SJCRH30 (cell line): ENCODE measurements at regions not wholly inside any gene's neighbourhood (a gene's known extent, or its start where the extent isn't known, plus 50 kb on each side); places are given as distances from the start of the nearest gene placed in this dataset.

Experiments
- DNase-seq, 2 experiments: peaks; one replicate each; pipeline ENCODE4 v3.0.0-alpha.2; 2015 to 2020
- H3K27ac ChIP-seq: fragments of 250-450 bp; sonication (Bioruptor Pico); 2 replicates; pipeline ENCODE4 v1.5.1; 2020; ENCODE audit warnings: mild to moderate bottlenecking, moderate library complexity
- H3K27me3 ChIP-seq: fragments of 250-450 bp; sonication (Bioruptor Pico); 2 replicates; pipeline ENCODE4 v1.5.1; 2020; ENCODE audit warnings: mild to moderate bottlenecking, moderate library complexity
- H3K36me3 ChIP-seq: fragments of 250-450 bp; sonication (Bioruptor Pico); 2 replicates; pipeline ENCODE4 v1.5.1; 2020; ENCODE audit warnings: mild to moderate bottlenecking, moderate library complexity
- H3K4me1 ChIP-seq: fragments of 250-450 bp; sonication (Bioruptor Pico); 2 replicates; pipeline ENCODE4 v1.5.1; 2020; ENCODE audit warnings: mild to moderate bottlenecking, moderate library complexity
- H3K4me3 ChIP-seq: fragments of 250-450 bp; sonication (Bioruptor Pico); 2 replicates; pipeline ENCODE4 v1.5.1; 2020; ENCODE audit warnings: mild to moderate bottlenecking, moderate library complexity
- H3K9me3 ChIP-seq: fragments of 250-450 bp; sonication (Bioruptor Pico); replicated peaks from 2 replicates; pipeline ENCODE4 v1.5.1; 2020; ENCODE audit warnings: mild to moderate bottlenecking, moderate library complexity

DNA sequence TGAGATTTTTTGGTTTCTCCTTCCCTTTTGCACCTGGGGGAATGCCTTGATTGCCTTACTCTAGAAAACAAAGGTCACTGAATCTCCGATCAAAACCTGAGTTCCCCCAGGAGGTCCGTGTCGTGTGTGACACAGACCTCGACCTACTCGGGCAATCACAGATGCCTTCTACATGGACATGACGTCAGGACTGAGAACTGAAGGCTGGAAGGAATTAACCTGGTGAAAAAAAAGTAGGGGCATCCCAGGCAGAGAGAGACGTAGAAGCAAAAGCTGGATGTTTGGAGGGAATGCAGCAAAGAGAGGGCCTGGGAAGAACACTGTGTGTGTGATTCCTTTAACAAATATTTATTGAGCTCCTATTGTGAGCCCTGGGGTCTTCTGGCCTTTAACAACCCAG, 178.0 kb downstream of the PRDM2 start:
- Histone ChIP-seq H3K9me3 (no peaks in the 10 kb centered on the region), H3K27ac (no peak overlapping the region), H3K27me3 (no peaks in the 10 kb centered on the region), H3K36me3 (no peaks in the 10 kb centered on the region), H3K4me1 (no peaks in the 10 kb centered on the region), H3K4me3 (no peak overlapping the region)
- DNase-seq: no peak

- Histone ChIP-seq H3K4me1 (no peaks in the 10 kb centered on the region), H3K27me3 (no peaks in the 10 kb centered on the region), H3K27ac (no peak overlapping the region), H3K4me3 (no peak overlapping the region), H3K9me3 (no peaks in the 10 kb centered on the region), H3K36me3 (no peaks in the 10 kb centered on the region)
- no peak for DNase-seq
These were observed 178.5 kb downstream of the PRDM2 start for GRCh38 chr1:13878451-13878850.

DNA sequence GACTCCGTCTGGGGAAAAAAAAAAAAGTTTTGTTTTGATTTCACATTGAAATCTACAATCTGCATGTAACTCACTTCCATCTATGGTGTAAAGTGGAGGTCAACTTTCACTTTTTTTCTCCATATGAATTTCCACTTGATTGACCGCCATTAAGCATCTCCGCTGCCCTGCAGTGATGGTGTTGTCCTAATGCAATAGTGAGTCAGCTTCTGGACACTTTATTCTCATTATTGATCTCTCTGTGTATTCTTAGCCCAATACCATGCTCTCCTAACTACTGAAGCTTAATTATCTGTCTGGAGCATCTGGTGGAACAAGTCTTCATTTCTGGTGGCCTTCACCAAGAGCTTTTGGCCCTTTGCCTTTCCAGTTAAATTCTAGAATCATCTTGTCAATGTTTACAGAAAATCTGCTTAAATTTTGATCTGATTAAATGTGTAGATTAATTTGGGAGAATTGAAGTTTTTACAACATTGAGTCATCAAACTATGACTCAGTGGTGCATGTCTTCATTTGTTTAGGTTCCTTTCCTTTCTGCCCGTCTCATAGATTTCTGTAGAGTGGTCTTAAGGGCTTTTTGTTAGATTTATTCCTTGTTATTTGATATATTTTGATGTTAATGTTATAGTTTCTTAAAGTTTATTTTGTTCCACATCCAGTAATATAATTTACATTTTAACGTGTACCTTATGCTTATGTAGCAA, 181.5 kb downstream of the PRDM2 start:
- no peak overlapping the region for H3K4me3 ChIP-seq
- no peaks in the 10 kb centered on the region; the same call in 1 of the 2 replicates for H3K27me3 ChIP-seq
- H3K4me1 ChIP-seq: no peaks in the 10 kb centered on the region
- DNase-seq: no peak
- no peaks in the 10 kb centered on the region for H3K9me3 ChIP-seq
- H3K36me3 ChIP-seq: no peaks in the 10 kb centered on the region
- H3K27ac ChIP-seq: no peak overlapping the region

DNA sequence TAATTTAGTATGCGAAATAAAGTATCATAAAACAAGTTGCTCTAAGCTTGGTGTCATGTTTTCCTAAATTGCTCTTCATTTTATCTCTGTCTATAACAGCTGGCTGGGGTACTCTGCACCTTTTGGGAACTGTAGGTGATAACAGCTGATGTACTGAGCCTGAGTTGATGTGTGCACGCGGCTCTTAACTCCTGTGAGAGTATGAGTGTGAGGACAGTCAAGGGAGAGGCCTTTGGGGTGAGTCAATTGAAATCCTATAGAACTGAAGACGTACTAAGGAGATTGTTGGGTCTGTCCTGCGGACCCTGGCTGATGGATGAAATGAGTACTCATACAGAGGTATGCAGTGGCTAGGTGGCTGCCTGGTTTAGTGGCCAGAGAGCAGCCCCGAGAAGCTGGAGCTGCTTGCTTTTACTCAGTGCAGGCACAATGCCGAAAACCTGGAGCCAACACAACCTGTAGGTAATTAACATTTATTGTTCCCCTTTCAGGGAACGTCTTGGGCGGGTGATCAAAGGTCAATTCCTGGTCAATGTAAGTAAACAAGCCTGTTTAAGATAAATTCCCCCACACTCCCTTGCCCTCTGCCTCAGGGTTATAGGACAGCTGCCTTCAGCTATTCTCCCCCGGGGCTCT, 188.5 kb downstream of the PRDM2 start:
- no peak overlapping the region for H3K4me3 ChIP-seq
- peaks cover 6% of the 10 kb centered on the region for H3K9me3 ChIP-seq
- no peaks in the 10 kb centered on the region for H3K4me1 ChIP-seq
- peaks cover 1% of the 10 kb centered on the region; the same call in 1 of the 2 replicates for H3K27me3 ChIP-seq
- H3K36me3 ChIP-seq: no peaks in the 10 kb centered on the region
- no peak for DNase-seq
- no peak overlapping the region for H3K27ac ChIP-seq

DNA sequence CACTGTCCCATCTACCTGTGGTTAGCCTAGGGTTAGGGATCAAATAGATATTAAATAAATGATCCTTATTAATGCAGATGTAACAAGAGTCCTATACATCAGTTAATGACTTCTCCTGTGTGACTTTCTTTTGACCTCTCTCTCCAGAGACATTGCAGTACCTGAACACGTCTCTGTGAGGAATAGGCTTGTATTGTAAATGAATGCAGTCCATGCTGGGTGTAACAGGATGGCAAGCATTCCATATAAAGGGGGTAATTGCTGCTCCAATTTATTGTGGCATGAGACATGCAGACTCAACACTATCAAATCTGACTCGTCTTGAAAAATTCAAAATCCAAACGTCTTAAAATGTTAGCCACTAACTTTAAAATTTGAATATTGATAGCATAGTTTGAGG, 189.5 kb downstream of the PRDM2 start:
- DNase-seq: no peak
- no peaks in the 10 kb centered on the region for H3K4me1 ChIP-seq
- H3K36me3 ChIP-seq: no peaks in the 10 kb centered on the region
- H3K27ac ChIP-seq: no peak overlapping the region
- peaks cover 6% of the 10 kb centered on the region for H3K9me3 ChIP-seq
- H3K4me3 ChIP-seq: no peak overlapping the region
- H3K27me3 ChIP-seq: peaks cover 3% of the 10 kb centered on the region; the same call in 1 of the 2 replicates

- Histone ChIP-seq H3K36me3 (no peaks in the 10 kb centered on the region), H3K27me3 (peaks cover 3% of the 10 kb centered on the region; the same call in 1 of the 2 replicates), H3K4me3 (no peak overlapping the region), H3K27ac (no peak overlapping the region), H3K4me1 (no peaks in the 10 kb centered on the region), H3K9me3 (peaks cover 6% of the 10 kb centered on the region)
- no peak for DNase-seq
These were observed 190.8 kb downstream of the PRDM2 start for GRCh38 chr1:13890766-13891165.

- Histone ChIP-seq H3K4me3 (no peak overlapping the region), H3K27me3 (peaks cover 3% of the 10 kb centered on the region; the same call in 1 of the 2 replicates), H3K4me1 (no peaks in the 10 kb centered on the region), H3K9me3 (peaks cover 6% of the 10 kb centered on the region), H3K36me3 (no peaks in the 10 kb centered on the region), H3K27ac (no peak overlapping the region)
- DNase-seq: no peak
These were observed 192.2 kb downstream of the PRDM2 start for GRCh38 chr1:13892198-13892597.

DNA sequence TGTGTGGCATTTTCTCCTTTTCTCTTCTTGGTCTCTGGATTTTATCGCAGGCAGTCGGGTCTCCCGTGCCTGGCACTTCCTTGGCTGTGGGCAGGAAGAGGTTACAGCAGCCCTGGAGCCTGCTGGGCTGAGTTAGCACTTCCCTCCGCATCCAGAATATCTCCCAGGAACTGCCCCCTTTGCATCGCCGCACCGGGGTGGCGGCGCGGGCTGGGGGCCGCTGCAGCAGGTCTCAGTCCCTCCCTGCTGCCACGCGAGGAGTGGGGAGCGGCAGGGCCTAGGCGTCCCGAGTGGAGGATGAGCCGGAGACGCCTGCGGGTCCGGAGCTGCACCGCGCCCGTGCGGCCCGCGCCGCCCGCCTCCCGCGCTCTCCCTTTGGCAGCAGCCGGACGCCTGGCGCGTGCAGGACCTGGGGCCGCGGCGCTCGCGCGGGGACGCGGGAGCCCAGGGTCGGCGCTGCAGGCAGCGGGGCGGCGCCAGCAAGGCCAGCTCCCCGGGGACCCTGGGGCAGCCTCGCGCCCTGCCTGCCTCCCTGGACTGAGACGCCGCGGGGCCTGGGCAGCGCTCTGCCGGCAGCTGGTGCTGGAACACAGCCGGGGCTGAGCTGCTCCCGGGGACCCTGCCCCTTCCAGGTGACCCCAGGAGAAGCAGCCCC, 192.8 kb downstream of the PRDM2 start:
- Histone ChIP-seq H3K4me1 (no peaks in the 10 kb centered on the region), H3K36me3 (no peaks in the 10 kb centered on the region), H3K27ac (no peak overlapping the region), H3K27me3 (peaks cover 3% of the 10 kb centered on the region; the same call in 1 of the 2 replicates), H3K9me3 (peaks cover 6% of the 10 kb centered on the region), H3K4me3 (no peak overlapping the region)
- no peak for DNase-seq

DNA sequence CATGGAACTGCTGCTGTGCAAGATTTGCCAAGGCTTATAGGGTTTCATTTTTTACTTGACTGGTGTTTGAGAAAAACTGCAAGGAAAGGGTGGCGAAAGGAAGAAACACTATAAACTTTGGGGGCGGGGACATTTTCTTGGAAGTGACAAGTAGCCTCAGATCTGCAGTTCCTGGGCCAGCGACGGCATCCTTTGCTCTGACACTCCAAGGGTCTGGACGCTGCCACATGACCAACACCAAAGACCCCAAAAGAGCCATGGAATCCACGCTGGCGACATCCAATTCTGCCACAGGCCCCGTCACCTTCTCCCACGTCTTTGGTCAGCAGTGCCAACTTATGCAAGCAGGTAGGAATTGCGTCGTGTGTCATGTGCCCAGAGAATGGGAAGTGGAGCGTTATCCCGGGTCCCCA, 193.4 kb downstream of the PRDM2 start:
- Histone ChIP-seq H3K9me3 (peaks cover 6% of the 10 kb centered on the region), H3K27me3 (peaks cover 3% of the 10 kb centered on the region; the same call in 1 of the 2 replicates), H3K36me3 (no peaks in the 10 kb centered on the region), H3K27ac (no peak overlapping the region), H3K4me1 (no peaks in the 10 kb centered on the region), H3K4me3 (no peak overlapping the region)
- no peak for DNase-seq

DNA sequence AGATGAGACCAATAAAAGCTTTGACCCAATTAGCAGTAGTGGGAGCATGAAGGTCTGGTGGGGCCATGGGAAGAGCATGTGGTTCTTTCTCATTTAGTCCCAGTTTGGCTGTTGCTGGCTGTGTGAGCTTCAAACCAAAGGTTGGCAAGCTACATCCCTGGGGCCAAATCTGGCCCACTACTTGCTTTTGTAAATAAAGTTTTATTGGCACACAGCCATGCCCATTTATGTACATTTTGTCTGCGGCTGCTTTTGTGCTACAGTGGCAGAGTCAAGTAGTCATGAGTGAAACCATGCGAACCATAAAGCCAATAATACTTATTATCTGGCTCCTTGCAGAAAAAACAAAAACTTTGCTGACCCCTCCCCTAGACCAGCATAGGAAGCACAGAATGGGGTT, 196.9 kb downstream of the PRDM2 start:
- H3K4me3 ChIP-seq: no peak overlapping the region
- 0 out of 2 replicates have a peak, but pooled peaks cover 6% of the 10 kb centered on the region for H3K27me3 ChIP-seq
- no peaks in the 10 kb centered on the region for H3K36me3 ChIP-seq
- H3K4me1 ChIP-seq: no peaks in the 10 kb centered on the region; the same call in 1 of the 2 replicates
- no peaks in the 10 kb centered on the region for H3K9me3 ChIP-seq
- DNase-seq: no peak
- no peak overlapping the region for H3K27ac ChIP-seq

- H3K9me3 ChIP-seq: no peaks in the 10 kb centered on the region
- no peak overlapping the region for H3K27ac ChIP-seq
- no peaks in the 10 kb centered on the region for H3K36me3 ChIP-seq
- no peak overlapping the region for H3K4me3 ChIP-seq
- no peak for DNase-seq
- H3K4me1 ChIP-seq: no peaks in the 10 kb centered on the region; the same call in 1 of the 2 replicates
- 0 out of 2 replicates have a peak, but pooled peaks cover 6% of the 10 kb centered on the region for H3K27me3 ChIP-seq
These were observed 198.4 kb downstream of the PRDM2 start for GRCh38 chr1:13898406-13898805.

DNA sequence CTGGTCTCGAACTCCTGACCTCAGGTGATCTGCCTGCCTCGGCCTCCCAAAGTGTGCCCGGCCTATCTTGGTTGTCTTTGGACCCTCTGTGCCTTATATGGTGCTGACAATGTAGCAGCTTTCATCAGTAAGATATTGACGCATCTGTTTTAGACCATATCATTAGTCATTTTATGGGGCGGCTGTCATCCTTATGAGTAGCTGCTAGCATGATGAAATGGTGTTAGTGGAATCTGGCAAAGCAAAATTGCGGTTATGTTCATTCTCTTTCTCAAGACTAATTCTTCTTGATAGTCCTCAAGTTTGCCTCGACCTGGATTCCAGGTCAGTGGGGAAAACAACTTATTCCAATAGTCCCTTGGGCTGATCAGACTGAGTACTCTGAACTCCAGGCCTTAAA, 199.9 kb downstream of the PRDM2 start:
- no peaks in the 10 kb centered on the region for H3K36me3 ChIP-seq
- no peaks in the 10 kb centered on the region; the same call in 1 of the 2 replicates for H3K4me1 ChIP-seq
- peaks cover 4% of the 10 kb centered on the region; the same call in 1 of the 2 replicates for H3K9me3 ChIP-seq
- no peak for DNase-seq
- no peak overlapping the region for H3K4me3 ChIP-seq
- H3K27me3 ChIP-seq: 0 out of 2 replicates have a peak, but pooled peaks cover 3% of the 10 kb centered on the region
- no peak overlapping the region for H3K27ac ChIP-seq

- Histone ChIP-seq H3K27me3 (0 out of 2 replicates have a peak, but pooled peaks cover 4% of the 10 kb centered on the region), H3K36me3 (no peaks in the 10 kb centered on the region), H3K4me1 (no peaks in the 10 kb centered on the region; the same call in 1 of the 2 replicates), H3K27ac (no peak overlapping the region), H3K4me3 (no peak overlapping the region), H3K9me3 (peaks cover 4% of the 10 kb centered on the region; the same call in 1 of the 2 replicates)
- DNase-seq: no peak
These were observed 200.6 kb downstream of the PRDM2 start for GRCh38 chr1:13900583-13900982.

GRCh38 chr1:13901039-13901438, 201.1 kb downstream of the PRDM2 start:
- Histone ChIP-seq H3K27ac (no peak overlapping the region), H3K4me1 (no peaks in the 10 kb centered on the region; the same call in 1 of the 2 replicates), H3K9me3 (peaks cover 4% of the 10 kb centered on the region; the same call in 1 of the 2 replicates), H3K27me3 (0 out of 2 replicates have a peak, but pooled peaks cover 8% of the 10 kb centered on the region), H3K36me3 (no peaks in the 10 kb centered on the region), H3K4me3 (no peak overlapping the region)
- peak; percentile 13 to 24 for DNase-seq

DNA sequence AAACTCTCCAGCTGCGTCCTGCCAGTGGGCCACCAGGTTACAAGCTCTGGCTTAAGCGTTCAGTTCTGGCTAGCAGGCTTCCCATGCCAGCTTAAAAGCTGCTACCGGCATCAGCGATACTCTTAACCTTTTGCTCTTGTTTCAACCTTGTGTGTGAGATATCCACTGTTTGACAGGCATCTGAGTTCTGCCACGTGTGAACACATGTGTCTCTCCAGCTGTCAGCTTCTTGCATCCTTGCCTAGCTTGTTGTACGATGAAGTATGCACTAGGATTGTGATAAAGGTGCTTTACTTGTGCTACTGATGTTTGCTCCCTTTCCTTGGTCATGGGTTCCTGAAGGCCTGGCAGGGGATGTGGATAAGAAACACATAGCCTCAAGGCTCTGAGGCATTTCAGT, 201.6 kb downstream of the PRDM2 start:
- peak in 1 of 2 experiments; percentile 23 for DNase-seq
- H3K4me3 ChIP-seq: no peak overlapping the region
- 0 out of 2 replicates have a peak, but pooled peaks cover 8% of the 10 kb centered on the region for H3K27me3 ChIP-seq
- H3K36me3 ChIP-seq: no peaks in the 10 kb centered on the region
- peaks cover 4% of the 10 kb centered on the region; the same call in 1 of the 2 replicates for H3K9me3 ChIP-seq
- no peaks in the 10 kb centered on the region; the same call in 1 of the 2 replicates for H3K4me1 ChIP-seq
- no peak overlapping the region for H3K27ac ChIP-seq
